H1 (cell line): ENCODE measurements at regions not wholly inside any gene's neighbourhood (a gene's known extent, or its start where the extent isn't known, plus 50 kb on each side); places are given as distances from the start of the nearest gene placed in this dataset.

Experiments
- CTCF ChIA-PET: fragments of 300-600 bp; sonication (Branson Sonifier 250); formaldehyde crosslinking; loops from one replicate; lab custom pipeline; 2021; ENCODE audit not compliant: partially characterized antibody; lab: Charles Lee
- POLR2A ChIA-PET: fragments of 300-600 bp; sonication (Branson Sonifier 250); formaldehyde crosslinking; loops from one replicate; lab custom pipeline; 2021; ENCODE audit warnings: inconsistent platforms; ENCODE audit not compliant: partially characterized antibody; lab: Charles Lee
- DNase-seq, 2 experiments: peaks; one replicate each; pipeline versions ENCODE4 v3.0.0 to v3.0.0-alpha.2; 2010 to 2022; ENCODE audit warnings: low spot score in 2 of 2, low read depth in 1 of 2, mixed read lengths in 1 of 2
- FAIRE-seq: peaks from 2 replicates; lab custom pipeline; 2011; peaks lifted over from hg19 to GRCh38; lab: Jason Lieb, UNC
- H2AFZ ChIP-seq: 2 replicates; pipeline ENCODE4 v1.8.1; 2012; ENCODE audit warnings: low read length, inconsistent platforms
- H2AK5ac ChIP-seq: 2 replicates; pipeline ENCODE4 v1.6.1; 2013; ENCODE audit warnings: low read depth, low read length
- H2BK120ac ChIP-seq: replicated peaks from 2 replicates; pipeline ENCODE3; 2013; ENCODE audit warnings: low read depth, low read length, inconsistent platforms
- H2BK12ac ChIP-seq: 2 replicates; pipeline ENCODE4 v1.6.1; 2013; ENCODE audit warnings: low read depth, low read length
- H2BK15ac ChIP-seq: 2 replicates; pipeline ENCODE4 v1.6.1; 2013; ENCODE audit warnings: low read length
- H2BK20ac ChIP-seq: 2 replicates; pipeline ENCODE4 v1.6.1; 2013; ENCODE audit warnings: low read length
- H2BK5ac ChIP-seq: 2 replicates; pipeline ENCODE4 v1.6.1; 2013; ENCODE audit warnings: low read depth, low read length
- H3K14ac ChIP-seq: 2 replicates; pipeline ENCODE4 v1.6.1; 2013; ENCODE audit warnings: inconsistent platforms; ENCODE audit not compliant: insufficient read length
- H3K18ac ChIP-seq: 2 replicates; pipeline ENCODE4 v1.6.1; 2013; ENCODE audit warnings: low read length; ENCODE audit errors: extremely low read depth
- H3K23ac ChIP-seq: 2 replicates; pipeline ENCODE4 v1.6.1; 2013; ENCODE audit warnings: inconsistent platforms; ENCODE audit not compliant: insufficient read length
- H3K23me2 ChIP-seq: 2 replicates; pipeline ENCODE4 v1.6.1; 2013; ENCODE audit warnings: low read depth, low read length
- H3K27ac ChIP-seq: 2 replicates; pipeline ENCODE4 v1.6.1; 2011; ENCODE audit warnings: low read depth, low read length, inconsistent platforms
- H3K27me3 ChIP-seq, 4 experiments: replicated peaks in 1 of 4; 1 replicate in 1 of 4; 2 replicates in 3 of 4; pipeline versions ENCODE4 v1.6.1 to v1.8.1; 2011 to 2013; ENCODE audit warnings: low read length in 3 of 4, mild to moderate bottlenecking in 3 of 4, inconsistent platforms in 2 of 4, mixed read lengths in 2 of 4, moderate library complexity in 1 of 4; ENCODE audit not compliant: control insufficient read depth in 3 of 4, insufficient read depth in 3 of 4; ENCODE audit errors: extremely low read depth in 1 of 4
- H3K36me3 ChIP-seq, 4 experiments: 2 replicates each; pipeline versions ENCODE4 v1.6.1 to v1.8.1; 2011 to 2013; ENCODE audit warnings: mild to moderate bottlenecking in 4 of 4, low read length in 3 of 4, moderate library complexity in 2 of 4, control low read depth in 1 of 4, inconsistent platforms in 1 of 4; ENCODE audit not compliant: insufficient read depth in 4 of 4, control insufficient read depth in 2 of 4
- H3K4ac ChIP-seq: replicated peaks from 2 replicates; pipeline ENCODE3; 2013; ENCODE audit warnings: low read length, low read depth, mixed read lengths, inconsistent platforms; ENCODE audit not compliant: insufficient read length
- H3K4me1 ChIP-seq, 4 experiments: replicated peaks in 1 of 4; 1 replicate in 1 of 4; 2 replicates in 3 of 4; pipeline versions ENCODE4 v1.6.1 to v1.8.1; 2011 to 2013; ENCODE audit warnings: low read length in 3 of 4, inconsistent platforms in 2 of 4, mixed read lengths in 1 of 4; ENCODE audit not compliant: insufficient read depth in 4 of 4, control insufficient read depth in 3 of 4
- H3K4me2 ChIP-seq, 2 experiments: 2 replicates each; pipeline versions ENCODE4 v1.6.1 to v1.8.1; 2011 to 2013; ENCODE audit warnings: low read depth in 2 of 2, low read length in 2 of 2, control low read depth in 1 of 2, inconsistent platforms in 1 of 2, mild to moderate bottlenecking in 1 of 2; ENCODE audit not compliant: insufficient read depth in 1 of 2
- H3K4me3 ChIP-seq, 4 experiments: fragments of 200-600, 300-600 bp in 1 of 4; sonication (generic), shearing (Covaris generic), sonication (Bioruptor Twin) in 1 of 4; 2 replicates each; pipeline versions ENCODE4 v1.5.1 to v1.8.1; 2011 to 2016; ENCODE audit warnings: low read length in 4 of 4, low read depth in 3 of 4, control low read depth in 2 of 4, inconsistent platforms in 2 of 4, mild to moderate bottlenecking in 2 of 4, mixed read lengths in 1 of 4, moderate library complexity in 1 of 4; ENCODE audit not compliant: insufficient read depth in 2 of 4; ENCODE audit errors: extremely low read depth in 1 of 4
- H3K56ac ChIP-seq: replicated peaks from 2 replicates; pipeline ENCODE3; 2013; ENCODE audit warnings: low read depth, mild to moderate bottlenecking, mixed read lengths, low read length, inconsistent platforms; ENCODE audit not compliant: insufficient read length
- H3K79me1 ChIP-seq: 2 replicates; pipeline ENCODE4 v1.6.1; 2013; ENCODE audit warnings: low read depth, low read length, control low read depth
- H3K79me2 ChIP-seq, 2 experiments: 2 replicates each; pipeline versions ENCODE4 v1.6.1 to v1.8.1; 2012 to 2013; ENCODE audit warnings: low read length in 2 of 2, mild to moderate bottlenecking in 2 of 2, inconsistent platforms in 1 of 2; ENCODE audit not compliant: insufficient read depth in 2 of 2, control insufficient read depth in 1 of 2
- H3K9ac ChIP-seq, 4 experiments: replicated peaks in 1 of 4; 1 replicate in 1 of 4; 2 replicates in 3 of 4; pipeline versions ENCODE4 v1.6.1 to v1.8.1; 2011 to 2013; ENCODE audit warnings: low read depth in 3 of 4, low read length in 3 of 4, control low read depth in 2 of 4, mild to moderate bottlenecking in 2 of 4, moderate library complexity in 2 of 4, inconsistent platforms in 1 of 4; ENCODE audit errors: extremely low read depth in 1 of 4
- H3K9me3 ChIP-seq, 2 experiments: 2 replicates each; pipeline versions ENCODE4 v1.6.1 to v1.8.1; 2012 to 2013; ENCODE audit warnings: mild to moderate bottlenecking in 2 of 2, moderate library complexity in 2 of 2, control low read depth in 1 of 2, inconsistent platforms in 1 of 2, low read depth in 1 of 2, low read length in 1 of 2, mixed read lengths in 1 of 2; ENCODE audit not compliant: insufficient read depth in 2 of 2
- H4K20me1 ChIP-seq, 2 experiments: replicated peaks in 1 of 2; 2 replicates each; pipeline versions ENCODE3 to v1.8.1; 2011 to 2013; ENCODE audit warnings: inconsistent platforms in 2 of 2, low read length in 2 of 2, mild to moderate bottlenecking in 1 of 2; ENCODE audit not compliant: insufficient read depth in 2 of 2, control insufficient read depth in 1 of 2
- H4K5ac ChIP-seq: 2 replicates; pipeline ENCODE4 v1.6.1; 2013; ENCODE audit warnings: low read length, low read depth, mixed read lengths, inconsistent platforms; ENCODE audit not compliant: insufficient read length
- H4K8ac ChIP-seq: 2 replicates; pipeline ENCODE4 v1.8.0; 2013; ENCODE audit warnings: mild to moderate bottlenecking, moderate library complexity, low read length, inconsistent platforms; ENCODE audit not compliant: insufficient read depth; ENCODE audit errors: extremely low read depth
- H4K91ac ChIP-seq: replicated peaks from 2 replicates; pipeline ENCODE3; 2013; ENCODE audit warnings: low read length, mixed read lengths, inconsistent platforms; ENCODE audit not compliant: insufficient read length
- CREB1 ChIP-seq: IDR thresholded peaks from 2 replicates; pipeline ENCODE4 v1.6.1; 2012; ENCODE audit warnings: inconsistent platforms
- CTBP2 ChIP-seq: IDR thresholded peaks from 2 replicates; pipeline ENCODE4 v1.7.0; 2011; ENCODE audit warnings: borderline replicate concordance, mild to moderate bottlenecking, moderate library complexity, mixed read lengths, low read length; ENCODE audit not compliant: insufficient read depth, insufficient read length
- GTF2F1 ChIP-seq: IDR thresholded peaks from 2 replicates; pipeline ENCODE4 v1.6.1; 2012; ENCODE audit warnings: low read depth, low read length, improper control_type of control experiment, borderline replicate concordance
- HDAC2 ChIP-seq, 2 experiments: fragments of 300-600 bp in 1 of 2; sonication (generic) in 1 of 2; IDR thresholded peaks; 2 replicates each; pipeline ENCODE4 v1.6.1; 2011 to 2012; ENCODE audit warnings: low read depth in 2 of 2, low read length in 2 of 2, mild to moderate bottlenecking in 2 of 2, moderate library complexity in 2 of 2, borderline replicate concordance in 1 of 2, inconsistent platforms in 1 of 2
- NANOG ChIP-seq: IDR thresholded peaks from 2 replicates; pipeline ENCODE4 v1.6.1; 2011; ENCODE audit warnings: low read length, low read depth, mild to moderate bottlenecking, inconsistent platforms; ENCODE audit not compliant: insufficient read depth, poor library complexity, severe bottlenecking
- NRF1 ChIP-seq: IDR thresholded peaks from 2 replicates; pipeline ENCODE4 v1.6.1; 2011; ENCODE audit warnings: mild to moderate bottlenecking, low read depth, low read length, improper control_type of control experiment
- POLR2A ChIP-seq, 2 experiments: IDR thresholded peaks; 1 replicate in 1 of 2; 2 replicates in 1 of 2; pipeline ENCODE4 v1.6.1; 2011; ENCODE audit warnings: low read depth in 2 of 2, low read length in 2 of 2, mild to moderate bottlenecking in 2 of 2; ENCODE audit errors: control extremely low read depth in 1 of 2
- POLR2AphosphoS5 ChIP-seq: IDR thresholded peaks from 2 replicates; pipeline ENCODE4 v1.6.1; 2011; ENCODE audit warnings: low read depth, low read length
- POU5F1 ChIP-seq: IDR thresholded peaks from 2 replicates; pipeline ENCODE4 v1.6.1; 2011; ENCODE audit warnings: low read depth, mild to moderate bottlenecking, low read length, moderate library complexity
- RXRA ChIP-seq: IDR thresholded peaks from 2 replicates; pipeline ENCODE4 v1.6.1; 2011; ENCODE audit warnings: low read depth, mild to moderate bottlenecking, low read length, moderate library complexity; ENCODE audit not compliant: insufficient read depth
- SIN3A ChIP-seq, 2 experiments: IDR thresholded peaks in 1 of 2; conservative IDR thresholded peaks in 1 of 2; 2 replicates each; pipeline ENCODE4 v1.6.1; 2011 to 2012; ENCODE audit warnings: low read length in 2 of 2, improper control_type of control experiment in 1 of 2, low read depth in 1 of 2, mild to moderate bottlenecking in 1 of 2
- SP4 ChIP-seq: IDR thresholded peaks from 2 replicates; pipeline ENCODE4 v1.6.1; 2012; ENCODE audit warnings: low read length, inconsistent platforms
- SRF ChIP-seq: IDR thresholded peaks from 2 replicates; pipeline ENCODE4 v1.6.1; 2011; ENCODE audit warnings: mild to moderate bottlenecking, low read depth, low read length, moderate library complexity
- YY1 ChIP-seq: IDR thresholded peaks from 2 replicates; pipeline ENCODE4 v1.6.1; 2011; ENCODE audit warnings: low read depth, mild to moderate bottlenecking, low read length
- WGBS, 2 experiments: shearing (Covaris generic) in 1 of 2; methylation state at CpG; one replicate each; pipeline versions ENCODE4 v1.1.6 to v1.1.7; 2013 to 2015; ENCODE audit warnings: low lambda C conversion rate in 2 of 2, mixed read lengths in 2 of 2, inconsistent platforms in 1 of 2, low coverage in 1 of 2, missing lambda C conversion rate in 1 of 2; ENCODE audit not compliant: insufficient replicate concordance in 2 of 2, insufficient coverage in 1 of 2, insufficient read length in 1 of 2; ENCODE audit errors: extremely low coverage in 1 of 2, missing lambda C conversion rate in 1 of 2; 5-methylcytosine and 5-hydroxymethylcytosine counted together

GRCh38 chr6:37551446-37551845 is 51.8 kb upstream of the CCDC167 start:
- Histone ChIP-seq H4K5ac (no peak overlapping the region), H4K8ac (no peak overlapping the region), H3K27ac (no peak overlapping the region), H2BK5ac (no peak overlapping the region), H3K4me2 (no peak overlapping the region), H2BK120ac (no peak overlapping the region), H2AK5ac (no peak overlapping the region), H2BK15ac (no peak overlapping the region), H2BK12ac (no peak overlapping the region), H3K23me2 (no peaks in the 10 kb centered on the region), H3K18ac (no peak overlapping the region), H3K79me2 (no peaks in the 10 kb centered on the region), H3K23ac (no peak overlapping the region), H4K20me1 (no peaks in the 10 kb centered on the region), H3K27me3 (no peaks in the 10 kb centered on the region; a peak in 1 of 7 replicates), H3K36me3 (no peaks in the 10 kb centered on the region), H3K56ac (no peak overlapping the region), H3K79me1 (no peaks in the 10 kb centered on the region), H3K4ac (no peak overlapping the region), H2BK20ac (no peak overlapping the region), H2AFZ (no peak overlapping the region), H3K9me3 (no peaks in the 10 kb centered on the region), H4K91ac (no peak overlapping the region), H3K4me1 (no peaks in the 10 kb centered on the region), H3K14ac (no peak overlapping the region), H3K9ac (no peak overlapping the region), H3K4me3 (no peak overlapping the region)
- no peak for DNase-seq
- POLR2A ChIA-PET: interaction anchor here (1.0 to 1.2 kb wide), 2 partner anchors 13 to 15 kb away, joined by 3 read pairs; no protein-coding TSS in a partner anchor
- WGBS, 2 experiments: 86% methylated on average over 3 of the region's 3 CpGs; no CpG with 5 or more reads in 1 of the 2 experiments
- CTCF ChIA-PET: interaction anchor here (0.9 to 11.1 kb wide), 2 partner anchors 12 to 18 kb away, joined by 3 to 96 read pairs; no protein-coding TSS in a partner anchor
- FAIRE-seq: no peak
- TF ChIP-seq CTBP2 (no peak), POLR2AphosphoS5 (no peak), POLR2A (IDR thresholded peaks at IDR 0.05; ENCODE audit: control extremely low read depth in 1 of 2, low read depth in 2 of 2, low read length in 2 of 2) (no peak), POU5F1 (no peak), NANOG (no peak), YY1 (no peak), HDAC2 (IDR thresholded peaks at IDR 0.05; ENCODE audit: borderline replicate concordance in 1 of 2, low read depth in 2 of 2, low read length in 2 of 2) (no peak), CREB1 (no peak), SP4 (no peak), SIN3A (conservative IDR thresholded peaks at IDR 0.05 in 1 of 2, IDR thresholded peaks at IDR 0.05 in 1 of 2; ENCODE audit: low read depth in 1 of 2, low read length in 2 of 2) (no peak), GTF2F1 (no peak), RXRA (no peak), SRF (no peak), NRF1 (no peak)
